SJSA1 (cell line): ENCODE measurements at regions not wholly inside any gene's neighbourhood (a gene's known extent, or its start where the extent isn't known, plus 50 kb on each side); places are given as distances from the start of the nearest gene placed in this dataset.
"Not testable (repeated sequence)": the region's sequence is repeated elsewhere in the genome, so short reads cannot be mapped to it uniquely, and the experiment has no call there.

Experiments used
- DNase-seq, 2 experiments: peaks; one replicate each; pipeline ENCODE4 v3.0.0-alpha.2; 2015 to 2020; ENCODE audit warnings: low spot score in 2 of 2, low read depth in 1 of 2
- H3K27ac ChIP-seq: fragments of 250-450 bp; sonication (Bioruptor Pico); 2 replicates; pipeline ENCODE4 v1.5.1; 2020; ENCODE audit warnings: mild to moderate bottlenecking, moderate library complexity
- H3K27me3 ChIP-seq: fragments of 250-450 bp; sonication (Bioruptor Pico); replicated peaks from 2 replicates; pipeline ENCODE4 v1.5.1; 2020; ENCODE audit warnings: mild to moderate bottlenecking, moderate library complexity
- H3K36me3 ChIP-seq: fragments of 250-450 bp; sonication (Bioruptor Pico); 2 replicates; pipeline ENCODE4 v1.5.1; 2020; ENCODE audit warnings: mild to moderate bottlenecking
- H3K4me1 ChIP-seq: fragments of 250-450 bp; sonication (Bioruptor Pico); replicated peaks from 2 replicates; pipeline ENCODE4 v1.6.1; 2021; ENCODE audit warnings: mild to moderate bottlenecking
- H3K4me3 ChIP-seq: fragments of 250-450 bp; sonication (Bioruptor Pico); 2 replicates; pipeline ENCODE4 v1.5.1; 2020; ENCODE audit warnings: mild to moderate bottlenecking
- H3K9me3 ChIP-seq: fragments of 250-450 bp; sonication (Bioruptor Pico); replicated peaks from 2 replicates; pipeline ENCODE4 v1.5.1; 2020; ENCODE audit warnings: mild to moderate bottlenecking

GRCh38 chr4:8719421-8719820 is 126.9 kb downstream of the CPZ start:
- no peaks in the 10 kb centered on the region for H3K9me3 ChIP-seq
- no peaks in the 10 kb centered on the region for H3K36me3 ChIP-seq
- no peaks in the 10 kb centered on the region for H3K27me3 ChIP-seq
- no peak overlapping the region for H3K27ac ChIP-seq
- no peak overlapping the region for H3K4me3 ChIP-seq
- no peak for DNase-seq
- H3K4me1 ChIP-seq = no peaks in the 10 kb centered on the region

DNA sequence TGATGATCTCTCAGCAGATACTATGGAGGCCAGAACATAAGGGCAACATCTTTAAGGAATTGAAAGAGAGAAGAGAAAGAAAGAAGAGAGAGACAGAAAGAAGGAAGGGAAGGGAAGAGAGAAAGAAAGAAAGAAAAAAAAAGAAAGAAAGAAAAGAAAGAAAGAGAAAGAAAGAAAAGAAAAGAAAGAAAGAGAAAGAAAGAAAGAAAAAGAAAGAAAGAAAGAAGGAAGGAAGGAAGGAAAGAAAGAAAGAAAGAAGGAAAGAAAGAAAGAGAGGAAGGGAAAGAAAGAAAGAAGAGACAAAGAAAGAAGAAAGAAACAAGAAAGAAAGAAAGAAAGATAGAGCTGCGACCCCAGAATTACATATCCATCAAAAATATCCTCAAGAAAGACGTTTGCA is 124.9 kb downstream of the CPZ start:
- not testable (repeated sequence) for H3K27me3 ChIP-seq, DNase-seq, H3K4me1 ChIP-seq, H3K27ac ChIP-seq, H3K36me3 ChIP-seq, H3K4me3 ChIP-seq, H3K9me3 ChIP-seq

GRCh38 chr4:8710946-8711345 is 118.4 kb downstream of the CPZ start:
- Histone ChIP-seq H3K9me3 (no peaks in the 10 kb centered on the region), H3K4me3 (no peak overlapping the region), H3K4me1 (no peaks in the 10 kb centered on the region), H3K36me3 (no peaks in the 10 kb centered on the region), H3K27me3 (no peaks in the 10 kb centered on the region), H3K27ac (no peak overlapping the region)
- peak in 1 of 2 experiments; percentile 13 for DNase-seq

GRCh38 chr4:8710416-8710815 is 117.9 kb downstream of the CPZ start:
- Histone ChIP-seq H3K27me3 (no peaks in the 10 kb centered on the region), H3K27ac (no peak overlapping the region), H3K36me3 (no peaks in the 10 kb centered on the region), H3K9me3 (no peaks in the 10 kb centered on the region), H3K4me3 (no peak overlapping the region), H3K4me1 (no peaks in the 10 kb centered on the region)
- peak in 1 of 2 experiments; percentile 20 for DNase-seq

DNA sequence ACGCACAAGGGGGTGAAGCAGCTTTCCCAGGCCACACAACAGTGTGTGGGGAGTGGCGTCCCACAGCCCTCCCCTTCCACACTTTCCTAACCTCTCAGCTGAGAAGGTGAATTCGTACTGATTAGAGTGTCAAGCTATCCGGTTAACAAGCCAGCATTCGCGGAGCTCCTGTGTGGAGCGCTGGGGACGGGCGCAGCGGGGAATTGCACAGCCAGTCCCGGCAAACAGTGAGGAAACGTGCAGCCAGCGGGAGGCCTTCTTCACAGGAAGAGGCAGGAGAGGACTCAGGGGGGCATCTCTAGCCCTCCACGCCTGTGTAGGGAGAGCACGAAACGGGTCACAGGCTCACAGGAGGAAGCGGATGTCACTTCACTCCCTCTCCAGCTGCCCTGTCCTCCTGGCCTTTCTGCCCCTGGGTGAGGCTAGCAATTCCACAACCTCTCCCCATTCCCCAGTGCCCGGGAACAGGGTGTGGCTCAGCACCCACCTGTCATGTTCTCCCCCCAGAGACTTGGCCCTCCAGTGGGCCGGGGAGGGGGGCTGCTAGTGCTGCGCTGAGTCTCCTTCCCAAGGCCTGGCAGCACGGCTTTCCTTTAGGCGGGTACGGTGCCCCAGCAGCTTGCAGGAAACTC is 117.3 kb downstream of the CPZ start:
- no peak overlapping the region for H3K27ac ChIP-seq
- H3K9me3 ChIP-seq = no peaks in the 10 kb centered on the region
- H3K27me3 ChIP-seq = no peaks in the 10 kb centered on the region
- peak in 1 of 2 experiments; percentile 16 for DNase-seq
- no peak overlapping the region for H3K4me3 ChIP-seq
- H3K36me3 ChIP-seq = no peaks in the 10 kb centered on the region
- H3K4me1 ChIP-seq = no peaks in the 10 kb centered on the region

DNA sequence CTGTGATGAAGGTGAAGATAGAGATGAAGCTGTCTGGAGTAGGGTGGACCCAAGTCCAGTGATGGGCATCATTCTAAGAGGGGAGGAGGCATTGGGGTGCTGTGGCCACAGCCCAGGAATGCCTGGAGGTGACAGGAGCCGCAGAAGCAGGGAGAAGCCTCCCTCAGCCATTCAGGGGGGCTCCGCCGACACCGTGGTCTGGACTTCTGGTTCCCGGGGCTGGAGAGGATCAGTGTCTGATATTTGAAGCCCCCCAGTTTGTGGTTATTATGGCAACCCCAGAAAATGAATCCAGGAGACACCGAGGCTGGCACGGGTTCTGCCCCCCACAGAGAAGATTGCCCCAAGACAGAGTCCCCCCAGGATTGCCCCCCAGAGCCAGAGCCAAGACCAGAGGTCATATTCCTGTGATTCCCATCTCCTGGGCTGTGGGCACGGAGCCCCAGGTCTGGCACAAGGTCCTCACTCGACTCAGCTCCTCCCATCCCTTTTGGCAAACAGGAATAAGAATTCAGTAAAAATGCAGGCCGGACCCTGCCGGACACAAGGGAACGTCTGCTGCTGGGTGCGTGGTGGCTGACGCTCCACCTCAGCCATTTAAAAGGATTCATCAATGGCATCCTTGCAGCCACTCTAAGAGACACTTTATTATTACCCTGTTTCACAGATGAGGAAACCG is 116.6 kb downstream of the CPZ start:
- no peaks in the 10 kb centered on the region for H3K9me3 ChIP-seq
- DNase-seq = peak in 1 of 2 experiments; percentile 3
- H3K27ac ChIP-seq = no peak overlapping the region
- no peaks in the 10 kb centered on the region for H3K36me3 ChIP-seq
- H3K27me3 ChIP-seq = no peaks in the 10 kb centered on the region
- no peak overlapping the region for H3K4me3 ChIP-seq
- H3K4me1 ChIP-seq = no peaks in the 10 kb centered on the region

DNA sequence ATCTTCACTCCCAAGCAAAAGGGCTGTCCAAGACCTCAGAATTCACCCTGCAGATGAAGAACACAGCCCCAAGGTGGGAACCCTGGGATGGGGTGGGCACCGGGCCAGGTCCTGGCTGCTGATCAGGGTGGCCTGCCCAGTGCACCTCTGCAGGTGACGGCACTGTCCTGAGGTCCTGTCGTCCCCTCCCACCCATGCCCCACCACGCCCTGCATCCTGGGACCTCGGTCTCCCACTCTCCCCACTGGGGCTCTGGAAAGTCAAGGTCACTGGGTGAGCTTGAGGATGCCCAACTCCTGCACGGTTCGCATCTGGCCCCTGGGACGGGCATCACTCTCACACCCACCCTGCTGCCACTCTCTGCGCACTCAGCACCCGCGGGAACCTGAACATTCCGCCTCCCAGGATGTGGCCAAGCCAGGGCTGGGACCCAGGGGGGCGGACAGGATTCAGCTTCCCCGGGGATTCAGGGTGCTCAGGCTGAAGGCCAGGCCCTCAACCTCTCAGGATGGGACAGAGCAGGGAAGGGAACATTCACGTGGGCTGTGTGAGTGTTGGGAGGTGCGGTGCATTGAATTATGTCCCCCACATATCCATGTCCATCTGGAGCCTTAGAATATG is 115.9 kb downstream of the CPZ start:
- H3K27ac ChIP-seq = no peak overlapping the region

DNA sequence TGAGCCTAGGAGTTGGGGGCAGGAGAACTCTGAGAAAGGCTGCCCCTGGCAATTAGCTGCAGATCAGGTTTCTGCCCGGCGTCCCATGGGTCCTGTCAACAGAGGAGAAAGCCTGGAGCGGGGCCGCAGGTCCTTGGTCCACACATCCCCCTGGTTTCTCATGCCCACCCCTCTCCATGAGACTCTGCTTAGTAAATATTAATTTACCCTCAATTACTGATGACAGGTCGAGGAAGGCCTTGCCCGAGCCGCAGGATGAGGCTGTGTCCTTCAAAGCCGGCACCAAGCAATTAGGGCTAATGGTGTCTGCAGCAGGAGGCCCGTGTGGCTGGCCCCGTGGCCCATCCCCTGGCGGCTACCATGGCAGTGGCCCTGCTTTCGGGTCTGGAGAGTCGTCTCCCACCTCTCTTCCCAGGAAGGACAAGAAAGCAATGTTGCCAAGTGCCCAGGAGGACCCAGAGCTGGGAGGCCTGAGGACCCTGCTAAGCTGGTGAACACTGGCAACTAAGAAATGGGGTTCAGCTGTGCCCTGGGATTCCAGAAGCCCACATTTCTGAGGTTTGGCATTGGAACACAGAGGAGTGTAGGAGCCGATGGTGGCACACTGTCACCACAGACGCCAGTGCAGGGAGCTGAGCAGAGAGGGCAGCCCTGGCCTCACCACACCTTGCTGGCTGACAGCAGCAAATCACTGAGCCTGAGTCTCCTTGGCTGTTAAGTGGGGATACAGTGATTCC is 114.6 kb downstream of the CPZ start:
- Histone ChIP-seq H3K4me3 (no peak overlapping the region), H3K27me3 (no peaks in the 10 kb centered on the region), H3K27ac (no peak overlapping the region), H3K36me3 (no peaks in the 10 kb centered on the region), H3K4me1 (no peaks in the 10 kb centered on the region), H3K9me3 (no peaks in the 10 kb centered on the region)
- no peak for DNase-seq

More for the DNA sequence above, 115.9 kb downstream of the CPZ start:
- H3K4me1 ChIP-seq = no peaks in the 10 kb centered on the region
- no peak overlapping the region for H3K4me3 ChIP-seq
- H3K9me3 ChIP-seq = no peaks in the 10 kb centered on the region
- no peaks in the 10 kb centered on the region for H3K27me3 ChIP-seq
- no peaks in the 10 kb centered on the region for H3K36me3 ChIP-seq
- DNase-seq = peak in 1 of 2 experiments; percentile 12

GRCh38 chr4:8706216-8707044 is 113.9 kb downstream of the CPZ start:
- Histone ChIP-seq H3K4me3 (no peak overlapping the region), H3K36me3 (no peaks in the 10 kb centered on the region), H3K4me1 (no peaks in the 10 kb centered on the region), H3K27ac (no peak overlapping the region), H3K27me3 (no peaks in the 10 kb centered on the region), H3K9me3 (no peaks in the 10 kb centered on the region)
- no peak for DNase-seq

DNA sequence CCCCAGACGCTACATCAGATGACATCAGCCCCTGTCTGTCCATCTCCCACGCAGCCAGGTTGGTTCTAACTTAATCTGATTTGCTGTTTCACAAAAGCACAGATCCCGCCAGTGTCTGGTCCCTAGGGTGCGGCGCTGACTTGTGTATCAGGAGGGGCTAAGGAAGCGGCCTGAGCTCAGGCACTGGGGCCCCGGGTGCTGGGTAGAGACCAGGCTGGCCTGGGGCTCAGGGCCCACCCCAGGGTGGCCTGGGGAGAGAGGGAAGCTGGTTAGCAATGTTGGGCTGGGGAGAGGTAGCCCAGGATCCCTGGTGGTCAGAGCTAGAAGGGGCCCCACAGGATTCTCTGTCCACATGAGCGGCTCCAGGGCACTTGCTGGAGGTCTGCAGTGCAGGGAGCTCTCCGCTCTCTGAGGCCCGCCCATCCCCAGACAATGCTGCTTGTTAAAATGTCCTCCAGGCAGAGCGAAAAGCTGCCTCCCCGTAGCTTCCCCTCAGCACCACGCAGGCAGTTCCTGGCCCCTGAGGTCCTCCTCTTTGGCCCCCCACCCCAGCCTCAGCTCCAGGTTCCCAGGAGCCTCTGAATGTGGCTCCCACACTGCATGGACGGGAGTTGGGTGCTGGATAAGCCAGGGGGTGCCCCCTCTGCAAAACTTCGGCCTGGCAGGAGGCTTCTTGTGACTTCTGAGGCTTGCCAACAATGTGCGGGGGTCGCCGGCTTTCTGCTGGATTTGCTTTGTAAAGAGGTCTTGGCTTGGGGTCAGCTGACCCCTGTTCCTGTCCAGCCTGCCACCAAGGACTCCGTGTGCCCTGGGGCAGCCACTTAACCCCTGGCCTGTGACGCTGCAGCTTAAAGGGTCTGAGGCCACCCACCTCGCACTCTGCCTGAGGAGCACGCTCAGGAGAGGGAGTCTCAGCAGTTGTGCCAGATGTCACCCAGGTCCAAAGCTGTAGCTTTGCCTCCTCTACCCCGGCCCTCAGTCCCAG is 112.9 kb downstream of the CPZ start:
- no peaks in the 10 kb centered on the region for H3K9me3 ChIP-seq
- no peaks in the 10 kb centered on the region for H3K4me1 ChIP-seq
- no peak overlapping the region for H3K27ac ChIP-seq
- no peaks in the 10 kb centered on the region for H3K27me3 ChIP-seq
- DNase-seq = no peak
- no peak overlapping the region for H3K4me3 ChIP-seq
- no peaks in the 10 kb centered on the region for H3K36me3 ChIP-seq

DNA sequence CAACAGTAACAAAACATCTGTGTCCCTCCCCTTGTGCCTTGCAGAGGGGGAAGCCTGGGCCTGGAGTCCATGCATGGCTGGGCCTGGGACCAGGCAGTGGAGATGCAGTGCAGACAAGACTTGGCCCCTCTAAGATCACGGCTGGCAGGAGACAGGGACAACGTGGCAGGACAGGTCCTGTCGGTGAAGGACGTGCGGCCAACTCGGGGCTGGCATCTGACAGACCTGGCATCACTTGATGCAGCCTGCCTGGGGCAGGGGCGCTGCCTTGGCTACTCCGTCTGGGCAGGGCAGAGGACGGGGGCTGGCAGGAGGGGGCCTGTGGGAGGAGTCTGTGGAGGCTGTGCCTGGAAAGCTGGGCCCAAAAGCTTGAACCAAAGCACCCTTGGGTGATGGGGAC is 112.1 kb downstream of the CPZ start:
- Histone ChIP-seq H3K9me3 (no peaks in the 10 kb centered on the region), H3K27me3 (no peaks in the 10 kb centered on the region), H3K4me1 (no peaks in the 10 kb centered on the region), H3K27ac (no peak overlapping the region), H3K36me3 (no peaks in the 10 kb centered on the region), H3K4me3 (no peak overlapping the region)
- DNase-seq = no peak

GRCh38 chr4:8703857-8704495 is 111.4 kb downstream of the CPZ start:
- Histone ChIP-seq H3K27me3 (no peaks in the 10 kb centered on the region), H3K36me3 (no peaks in the 10 kb centered on the region), H3K4me1 (no peaks in the 10 kb centered on the region), H3K9me3 (no peaks in the 10 kb centered on the region), H3K4me3 (no peak overlapping the region), H3K27ac (no peak overlapping the region)
- DNase-seq = no peak
